HG02798 (cell line): ENCODE measurements at regions not wholly inside any gene's neighbourhood (a gene's known extent, or its start where the extent isn't known, plus 50 kb on each side); places are given as distances from the start of the nearest gene placed in this dataset.
"Not testable (repeated sequence)": the region's sequence is repeated elsewhere in the genome, so short reads cannot be mapped to it uniquely, and the experiment has no call there.

ENCODE experiments used
- ATAC-seq: cut with Tn5 transposase; IDR thresholded peaks from one replicate; pipeline ENCODE4 v1.9.1; 2021; ENCODE audit warnings: mild to moderate bottlenecking; ENCODE audit not compliant: unreplicated experiment, poor library complexity

DNA sequence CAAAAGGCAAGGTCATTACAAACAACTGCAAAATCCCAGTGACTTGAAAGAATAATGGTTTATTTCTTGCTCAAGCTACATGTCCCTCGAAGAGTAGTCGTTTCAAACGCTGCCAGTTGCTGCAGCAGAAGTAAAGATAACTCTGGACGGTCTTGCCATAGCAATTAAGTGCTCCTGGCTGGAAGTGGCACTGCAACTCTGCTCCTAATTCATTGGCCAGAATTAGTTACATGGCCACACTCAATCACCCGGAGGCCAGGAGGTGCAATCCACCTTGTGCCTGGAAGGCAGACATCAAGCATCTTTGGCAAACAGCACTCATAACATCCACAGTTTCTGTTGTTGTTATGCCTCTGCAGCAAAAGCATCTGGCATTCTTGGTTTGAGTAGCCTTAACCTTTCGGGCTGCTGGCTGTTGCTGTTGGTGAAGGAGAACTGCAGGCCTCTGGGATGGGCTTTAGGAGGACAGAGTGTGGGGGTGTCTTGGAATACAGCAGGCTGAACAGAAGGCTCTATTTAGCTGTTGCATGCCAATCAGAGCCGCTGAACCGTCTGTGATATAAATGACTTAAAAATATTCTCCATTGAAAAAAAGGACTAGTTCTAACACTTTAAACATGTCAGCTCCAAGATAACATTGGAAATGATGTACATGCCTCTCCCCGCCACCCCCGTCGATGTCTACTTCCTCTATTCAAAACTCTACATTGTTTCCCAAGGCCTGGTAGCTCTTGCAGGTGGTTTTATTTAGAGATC is 123.5 kb upstream of the DYRK2 start:
- no peak for ATAC-seq

DNA sequence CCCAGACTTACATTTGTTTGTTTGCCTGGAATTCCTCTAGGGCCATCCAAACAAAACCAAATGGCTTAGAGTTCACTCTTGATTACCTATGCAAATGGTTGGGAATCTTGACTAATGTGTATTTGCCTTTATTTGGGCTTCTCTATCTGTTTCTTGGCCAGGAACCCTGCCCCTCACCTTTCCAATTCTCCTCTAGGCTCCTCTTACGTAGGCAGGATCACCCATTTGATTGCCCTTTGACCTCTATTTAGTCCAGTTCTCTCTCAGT is 123.0 kb upstream of the DYRK2 start:
- no peak for ATAC-seq

DNA sequence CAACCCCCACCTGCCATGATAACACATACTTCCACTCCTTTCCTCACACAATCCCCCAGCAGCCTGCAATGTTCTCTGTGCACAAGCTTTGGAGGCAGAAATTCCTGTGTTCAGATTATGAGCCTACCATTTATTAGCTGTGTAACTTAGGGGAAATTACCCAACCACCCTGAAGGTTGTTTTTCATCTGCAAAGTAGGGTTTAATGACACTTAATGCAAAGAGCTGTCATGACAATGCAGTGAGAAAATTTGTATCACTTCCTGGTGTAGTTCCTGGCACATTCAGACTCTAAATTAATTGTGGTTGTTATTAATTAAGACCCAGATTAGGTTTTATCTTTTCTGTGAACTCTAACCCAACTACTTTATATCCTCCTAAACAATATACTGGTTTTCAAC is 122.4 kb upstream of the DYRK2 start:
- ATAC-seq, result no peak

DNA sequence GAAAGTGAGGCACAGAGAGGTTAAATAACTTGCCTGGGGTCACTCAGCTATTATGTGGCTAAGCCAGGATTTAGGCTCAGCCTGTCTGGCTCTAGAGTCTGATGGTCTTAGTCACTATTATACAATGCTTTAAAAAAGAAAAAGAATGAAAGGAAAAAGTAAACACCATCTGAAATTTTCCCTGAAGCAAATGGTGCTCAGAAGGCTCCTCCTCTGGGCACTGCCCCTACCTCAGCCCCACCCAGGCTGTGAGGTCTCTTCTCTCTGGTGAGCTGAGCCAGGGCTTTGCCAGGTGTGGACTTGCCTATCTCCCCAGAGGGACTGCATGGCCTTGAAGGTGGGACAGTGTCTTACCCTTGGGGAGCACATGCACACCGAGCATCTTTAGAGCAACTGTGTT is 117.5 kb upstream of the DYRK2 start:
- no peak for ATAC-seq

DNA sequence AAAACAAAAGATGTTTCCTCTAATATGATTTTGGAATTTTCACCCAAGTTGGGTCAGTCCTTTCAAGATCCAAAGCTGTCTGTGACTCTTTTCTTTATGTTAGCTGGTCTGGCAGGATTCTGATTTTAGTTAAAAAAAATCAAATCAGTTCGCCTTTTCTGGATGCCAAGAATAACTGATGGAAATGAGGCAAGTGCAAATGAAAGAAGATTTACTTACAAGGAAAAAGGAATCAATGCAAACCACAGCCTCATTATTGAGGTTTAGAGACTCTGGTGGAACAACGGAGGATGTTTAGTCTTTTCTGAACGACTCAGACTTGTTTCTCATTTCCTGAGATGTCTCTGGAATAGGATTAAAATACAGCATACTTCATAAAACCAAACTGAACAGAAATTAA is 117.0 kb upstream of the DYRK2 start:
- ATAC-seq, result no peak

DNA sequence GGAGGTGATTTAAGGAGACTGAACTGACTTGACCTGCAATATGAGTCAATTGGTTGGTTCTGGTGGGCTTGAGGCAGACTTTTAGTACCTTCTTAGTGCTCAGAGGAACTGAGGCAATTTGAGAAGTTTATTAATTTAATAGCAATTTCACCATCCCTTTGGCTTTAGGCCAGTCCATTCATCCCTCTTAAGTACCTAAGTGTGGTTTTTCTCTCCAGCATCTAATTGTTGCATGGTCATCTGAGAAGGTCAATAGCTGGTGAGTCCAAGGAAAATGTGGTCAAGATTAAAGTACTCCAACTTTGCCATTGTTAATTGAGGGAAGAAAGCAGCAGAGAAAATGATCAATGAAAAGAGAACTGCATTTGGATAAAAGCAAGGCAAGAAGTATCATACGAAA is 115.4 kb upstream of the DYRK2 start:
- ATAC-seq, result no peak

DNA sequence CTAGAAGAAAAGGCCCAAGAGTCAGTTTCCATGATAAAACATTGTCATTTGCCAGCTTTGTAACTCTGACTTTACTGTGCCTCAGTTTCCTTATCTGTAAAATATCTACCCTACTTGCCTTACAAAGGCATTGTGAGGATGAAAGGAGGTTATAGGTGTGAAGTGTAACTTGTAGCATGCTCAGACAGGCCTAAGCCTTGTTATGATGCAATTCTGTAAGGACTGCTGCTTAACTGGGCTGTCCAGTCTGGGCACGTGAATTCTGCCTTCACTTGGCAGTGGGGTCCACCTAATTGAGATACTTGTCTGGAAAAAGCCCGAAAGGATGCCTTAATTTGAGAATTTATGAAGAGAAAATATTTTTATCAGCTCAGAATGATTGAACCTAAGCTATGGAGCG is 114.5 kb upstream of the DYRK2 start:
- ATAC-seq, result no peak

DNA sequence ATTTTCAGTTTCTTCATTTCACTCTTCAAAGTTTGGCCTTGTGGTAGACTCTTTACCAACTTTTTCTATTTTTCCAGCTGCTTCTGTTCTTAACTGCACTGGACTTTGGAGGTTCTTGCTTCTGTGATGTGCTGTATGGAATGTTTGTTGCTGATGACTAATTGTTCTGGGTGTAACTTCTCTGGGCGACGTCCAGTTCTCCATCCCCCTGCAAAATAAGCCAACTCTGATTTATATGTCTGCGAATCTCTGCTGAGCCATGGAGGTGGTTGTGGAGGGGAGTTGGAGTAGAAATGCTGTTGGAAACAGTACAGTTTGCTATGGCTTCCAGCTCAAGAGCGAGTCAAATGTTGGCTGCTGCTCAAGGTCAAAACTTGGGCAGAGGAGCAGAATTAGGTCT is 113.9 kb upstream of the DYRK2 start:
- ATAC-seq, result no peak

DNA sequence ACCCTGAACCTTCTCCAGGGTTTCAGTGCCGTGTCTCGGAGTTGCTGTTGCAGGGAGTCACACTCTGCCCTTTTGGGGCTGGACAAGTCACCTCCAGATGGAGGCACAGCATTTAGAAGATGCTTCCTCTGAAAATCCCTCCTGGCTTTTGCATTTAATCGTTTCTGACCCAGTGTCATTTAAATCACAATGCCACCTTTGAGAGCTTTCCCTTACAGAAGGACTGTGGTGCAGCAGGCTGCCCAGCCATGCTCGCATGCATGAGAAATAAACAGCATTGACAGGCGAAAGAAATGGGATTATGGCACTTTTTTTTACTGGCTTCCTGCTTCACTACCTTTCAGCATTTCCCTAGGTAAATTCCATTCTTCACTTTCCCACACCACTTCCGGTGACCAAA is 113.4 kb upstream of the DYRK2 start:
- ATAC-seq, result no peak

DNA sequence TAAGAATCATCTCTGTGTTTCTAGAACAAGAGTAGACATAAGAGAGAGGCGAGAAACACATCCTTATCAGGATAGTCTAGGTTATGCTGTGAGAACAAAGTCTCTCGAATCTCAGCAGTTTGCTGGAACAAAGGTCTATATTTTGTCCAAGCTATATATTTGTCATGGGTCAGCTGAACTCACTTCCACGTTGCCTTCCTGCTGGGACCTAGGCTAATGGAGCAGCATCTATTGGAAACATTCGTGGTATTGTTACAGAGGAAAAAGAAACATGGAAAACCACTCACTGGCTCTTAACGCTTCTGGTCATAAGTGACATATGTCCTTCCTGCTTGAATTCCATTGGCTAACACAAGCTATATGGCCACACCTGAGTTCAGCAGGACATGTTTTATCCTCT is 112.6 kb upstream of the DYRK2 start:
- no peak for ATAC-seq

DNA sequence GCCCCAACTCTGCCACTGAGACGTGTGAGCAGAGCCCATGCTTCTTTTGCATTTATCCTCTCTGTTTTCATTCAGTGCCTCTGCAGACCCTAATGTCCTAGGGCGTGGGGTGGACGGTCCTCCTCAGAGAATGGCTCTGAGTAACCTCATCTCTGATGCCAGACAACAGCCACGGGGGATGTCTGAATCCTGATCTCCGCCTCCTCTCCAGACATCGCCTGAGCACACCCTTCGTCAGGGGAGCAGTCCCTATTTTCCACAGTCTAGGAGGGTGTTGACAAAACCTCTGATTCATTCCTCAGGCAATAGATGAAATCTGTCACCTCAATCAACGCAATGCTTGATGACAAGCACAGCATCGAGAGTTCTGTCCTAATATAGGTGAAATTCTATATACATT is 109.2 kb upstream of the DYRK2 start:
- ATAC-seq, result no peak

DNA sequence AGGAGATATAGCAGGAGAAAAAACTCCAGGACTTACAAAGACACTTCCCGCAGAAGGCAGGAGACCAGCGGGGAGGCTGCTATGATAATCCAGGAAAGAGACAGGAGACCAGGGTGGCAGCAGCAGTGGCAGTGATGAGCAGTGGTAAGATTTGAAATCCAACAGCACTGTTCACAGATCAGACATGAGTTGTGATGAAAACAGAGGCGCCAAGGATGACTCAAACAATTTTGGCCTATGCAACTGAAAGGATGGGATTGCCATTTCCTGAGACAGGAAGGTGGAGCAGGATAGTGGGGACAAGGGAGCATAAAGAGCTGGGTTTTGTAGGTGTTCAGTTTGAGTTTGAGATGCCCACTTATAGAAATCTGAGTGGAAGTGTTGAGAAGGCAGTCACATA is 108.6 kb upstream of the DYRK2 start:
- no peak for ATAC-seq

DNA sequence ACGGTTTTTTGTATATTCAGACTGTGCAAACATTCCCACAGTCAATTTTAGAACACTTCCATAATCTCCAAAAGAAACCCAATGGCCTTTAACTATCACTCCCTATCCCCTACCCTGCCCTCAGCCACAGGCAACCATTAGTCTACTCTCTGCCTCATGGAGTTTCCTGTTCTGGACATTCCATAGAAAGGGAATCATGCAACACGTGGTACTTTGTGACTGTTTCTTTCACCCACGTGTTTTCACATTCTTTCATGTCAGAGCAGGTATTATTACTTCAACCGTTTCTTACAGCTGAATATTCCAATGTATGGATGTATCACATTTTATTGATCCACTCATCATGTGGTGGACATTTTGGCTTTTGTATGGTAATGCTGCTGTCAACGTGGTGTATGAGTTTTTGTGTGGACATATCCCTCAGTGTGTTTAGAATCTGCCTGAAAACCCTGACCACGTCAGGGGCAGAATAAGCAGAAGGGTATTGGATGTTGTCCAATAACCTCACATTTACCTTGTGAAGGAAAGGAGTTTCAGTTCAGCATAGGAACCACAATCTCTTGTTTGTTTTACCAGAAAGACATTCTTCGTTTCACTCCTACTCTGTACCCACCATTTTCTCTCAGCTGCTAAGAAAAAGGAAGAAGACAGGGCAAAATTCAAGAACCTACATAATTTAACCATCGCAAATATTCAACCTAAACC is 107.5 kb upstream of the DYRK2 start:
- ATAC-seq, result peak; percentile 36

DNA sequence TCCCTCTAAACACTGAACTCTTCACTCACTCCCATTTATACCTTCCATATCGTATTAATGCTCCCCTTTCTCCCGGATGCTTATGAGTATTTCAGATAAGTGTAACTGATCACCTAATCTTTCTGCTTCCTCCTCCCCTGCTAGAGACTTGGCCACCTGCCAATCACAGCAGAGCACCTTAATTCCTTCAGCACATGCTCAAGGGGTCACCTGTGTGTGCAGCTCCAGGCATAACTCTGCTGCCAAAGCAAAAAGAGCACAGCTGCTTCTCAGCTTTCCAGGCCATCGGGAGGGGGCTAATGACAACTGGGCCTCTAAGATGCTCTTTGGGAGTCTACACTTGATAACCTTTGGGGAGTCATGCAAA is 106.9 kb upstream of the DYRK2 start:
- ATAC-seq, result no peak

DNA sequence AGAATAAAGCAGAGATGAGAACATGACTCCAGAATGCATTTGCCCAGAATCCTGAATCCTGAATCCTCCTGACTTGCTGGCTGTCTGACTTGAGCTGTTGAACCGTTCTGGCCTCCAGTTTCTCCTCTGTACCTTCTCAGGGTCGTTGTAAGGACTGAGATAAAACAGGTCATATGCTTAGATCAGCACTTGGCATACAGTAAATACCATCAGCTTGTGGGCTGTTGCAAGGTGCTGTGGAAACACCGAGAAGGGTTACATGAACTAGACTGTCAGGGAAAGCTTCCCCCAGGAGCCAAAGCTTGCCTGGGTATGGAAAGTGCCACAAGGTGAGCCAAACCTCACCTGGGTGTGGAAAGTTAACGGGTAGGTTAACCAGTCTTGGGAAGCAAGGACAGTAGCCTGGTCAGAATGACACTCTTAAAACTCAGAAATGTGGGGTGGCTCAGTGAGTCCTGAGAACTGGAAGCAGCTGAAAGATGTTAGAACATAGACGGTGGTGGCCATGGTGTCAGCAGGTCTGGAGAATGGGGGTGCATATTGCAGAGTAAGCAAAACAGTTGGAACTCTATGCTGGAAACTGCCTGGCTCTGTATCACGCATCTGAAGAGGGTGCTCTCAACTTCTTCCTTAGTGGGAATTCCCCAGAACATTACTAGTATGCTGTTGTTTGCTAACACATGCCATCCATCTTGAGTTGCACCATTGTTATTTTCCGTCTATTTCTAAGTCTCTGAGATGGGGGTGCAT is 105.3 kb upstream of the DYRK2 start:
- no peak for ATAC-seq

DNA sequence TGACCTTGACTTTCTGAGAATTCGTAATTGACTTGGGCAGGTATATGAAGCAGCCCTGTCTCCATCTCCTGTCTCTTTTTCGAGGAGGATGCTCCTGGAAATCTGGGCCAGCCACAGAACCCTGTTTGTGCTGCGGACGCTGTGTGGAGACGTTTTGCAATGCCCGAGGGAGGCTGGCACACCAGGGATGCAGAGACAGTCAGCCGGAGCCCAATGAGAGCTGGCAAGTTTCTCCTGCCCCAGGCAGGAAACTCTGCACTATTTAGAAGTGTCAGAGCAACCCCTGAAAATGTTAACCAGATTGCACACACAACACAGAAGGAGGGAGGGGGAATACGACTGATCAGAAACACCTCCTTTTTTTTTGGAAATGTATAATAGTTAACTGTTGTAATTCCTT is 103.2 kb upstream of the DYRK2 start:
- no peak for ATAC-seq

DNA sequence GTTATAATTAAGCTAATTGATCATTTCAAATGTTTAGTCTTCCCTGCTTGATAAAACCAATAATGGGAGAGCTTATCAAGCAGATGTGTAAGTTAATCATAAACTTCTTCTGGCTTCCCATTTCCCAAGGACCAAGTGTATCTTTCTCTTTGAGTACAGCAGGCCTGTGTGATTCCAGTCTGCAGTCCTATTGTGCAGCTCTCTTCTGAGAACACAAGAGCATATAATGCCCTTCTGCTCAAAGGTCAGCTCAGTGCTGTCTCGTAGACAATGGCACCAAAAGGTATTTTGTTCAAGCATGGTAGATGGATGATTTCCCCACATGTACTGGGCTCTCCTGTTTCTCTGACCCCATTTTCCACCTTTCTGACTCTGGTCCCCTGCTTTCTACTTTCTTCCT is 101.8 kb upstream of the DYRK2 start:
- no peak for ATAC-seq

DNA sequence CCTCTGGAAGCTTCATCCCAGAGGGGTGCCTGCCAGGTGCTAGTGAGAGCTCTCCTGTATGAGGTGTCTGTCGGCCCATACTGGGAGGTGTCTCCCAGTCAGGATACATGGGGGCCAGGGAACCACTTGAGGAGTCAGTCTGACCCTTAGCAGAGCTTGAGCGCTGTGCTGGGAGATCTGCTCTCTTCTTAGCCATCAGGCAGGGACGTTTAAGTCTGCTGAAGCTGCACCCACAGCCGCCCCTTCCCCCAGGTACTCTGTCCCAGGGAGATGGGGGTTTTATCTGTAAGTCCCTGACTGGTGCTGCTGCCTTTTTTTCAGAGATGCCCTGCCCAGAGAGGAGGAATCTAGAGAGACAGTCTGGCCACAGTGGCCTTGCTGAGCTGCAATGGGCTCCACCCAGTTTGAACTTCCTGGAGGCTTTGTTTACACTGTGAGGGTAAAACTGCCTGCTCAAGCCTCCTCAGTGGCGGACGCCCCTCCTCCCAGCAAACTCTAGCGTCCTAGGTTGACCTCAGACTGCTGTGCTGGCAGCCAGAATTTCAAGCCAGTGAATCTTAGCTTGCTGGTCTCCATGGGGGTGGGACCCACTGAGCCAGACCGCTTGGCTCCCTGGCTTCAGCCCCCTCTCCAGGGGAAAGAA is 93.3 kb upstream of the DYRK2 start:
- ATAC-seq, result not testable (repeated sequence)

DNA sequence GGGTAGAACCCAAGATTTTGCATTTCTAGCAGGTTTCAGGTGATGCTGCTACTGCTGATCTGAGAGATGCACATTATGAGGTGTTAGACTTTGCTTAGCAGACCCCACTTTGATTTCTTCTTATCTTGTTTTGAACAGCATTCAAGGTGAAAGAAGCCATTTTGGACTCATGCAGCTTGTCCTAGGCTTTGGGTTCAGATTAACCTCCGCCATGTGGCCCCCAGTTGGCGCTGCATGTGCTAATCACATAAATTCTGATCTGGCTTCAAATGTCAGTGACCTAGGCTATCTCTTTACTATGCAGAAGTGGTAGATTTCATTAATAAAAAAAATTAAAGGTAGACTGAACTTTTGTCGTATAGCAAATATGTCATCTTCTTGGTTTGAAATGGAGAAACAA is 89.8 kb upstream of the DYRK2 start:
- ATAC-seq, result no peak

DNA sequence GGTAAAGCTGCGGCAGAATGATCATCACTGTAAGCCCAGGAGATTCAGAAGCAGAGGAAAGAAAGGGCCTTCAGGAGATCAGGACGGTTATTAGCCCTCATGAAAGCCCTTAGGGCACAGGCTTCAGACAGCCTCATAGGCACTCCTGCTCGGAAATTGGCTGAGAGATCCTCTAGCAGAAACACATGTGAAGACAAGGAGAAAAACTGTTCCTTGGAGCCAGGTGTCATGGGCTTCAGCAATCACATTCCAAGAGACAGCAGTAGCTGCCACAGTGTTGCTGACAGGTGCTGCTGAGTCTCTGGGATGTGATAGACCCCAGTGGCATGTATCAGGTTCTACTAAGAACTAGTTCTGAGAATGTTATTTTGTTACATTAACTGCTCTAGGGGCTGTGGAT is 88.8 kb upstream of the DYRK2 start:
- ATAC-seq, result no peak

DNA sequence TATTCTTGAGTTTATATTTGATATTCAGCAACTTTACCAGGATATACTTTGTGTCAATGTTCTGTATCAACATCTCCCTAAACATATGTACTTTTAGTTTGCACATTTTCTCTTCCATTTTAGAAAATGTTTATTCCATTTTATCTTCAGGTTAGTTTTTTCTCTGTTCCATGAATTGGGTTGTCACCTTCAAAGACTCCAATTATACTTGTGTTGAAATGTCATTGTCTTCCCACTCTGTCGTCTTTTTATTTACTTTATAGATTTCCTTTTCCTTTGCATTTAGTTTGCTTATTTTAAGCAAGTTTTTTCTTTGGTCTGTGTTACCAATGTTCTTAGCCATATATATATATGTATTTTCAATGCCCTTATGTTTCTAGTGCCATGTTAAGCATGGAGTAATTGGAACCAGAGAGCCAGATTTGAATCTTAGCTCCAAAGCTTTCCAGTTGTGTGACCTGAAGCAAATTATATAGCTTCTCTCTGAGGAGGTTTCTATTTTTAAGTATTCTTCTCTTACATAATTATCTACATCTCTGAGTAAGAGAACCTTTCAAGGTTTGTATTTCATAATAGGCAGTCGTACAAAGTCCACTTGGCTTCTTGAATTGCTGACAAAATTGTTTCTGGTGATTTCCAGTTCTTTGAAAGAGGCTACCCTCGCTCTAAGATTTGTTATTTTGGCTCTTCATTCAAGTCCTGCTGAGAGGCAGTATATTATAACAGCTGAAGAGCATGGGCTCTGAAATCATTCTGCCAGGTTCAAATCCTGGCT is 85.8 kb upstream of the DYRK2 start:
- no peak for ATAC-seq
